M059J (cell line): ENCODE measurements at regions not wholly inside any gene's neighbourhood (a gene's known extent, or its start where the extent isn't known, plus 50 kb on each side); places are given as distances from the start of the nearest gene placed in this dataset.
"Not testable (repeated sequence)": the region's sequence is repeated elsewhere in the genome, so short reads cannot be mapped to it uniquely, and the experiment has no call there.

Experiments used
- DNase-seq: peaks from one replicate; pipeline ENCODE4 v3.0.0-alpha.2; 2012; ENCODE audit warnings: low read depth

GRCh38 chr2:238599549-238600505 lies 173.1 kb downstream of the ASB1 start:
- no peak for DNase-seq

DNA sequence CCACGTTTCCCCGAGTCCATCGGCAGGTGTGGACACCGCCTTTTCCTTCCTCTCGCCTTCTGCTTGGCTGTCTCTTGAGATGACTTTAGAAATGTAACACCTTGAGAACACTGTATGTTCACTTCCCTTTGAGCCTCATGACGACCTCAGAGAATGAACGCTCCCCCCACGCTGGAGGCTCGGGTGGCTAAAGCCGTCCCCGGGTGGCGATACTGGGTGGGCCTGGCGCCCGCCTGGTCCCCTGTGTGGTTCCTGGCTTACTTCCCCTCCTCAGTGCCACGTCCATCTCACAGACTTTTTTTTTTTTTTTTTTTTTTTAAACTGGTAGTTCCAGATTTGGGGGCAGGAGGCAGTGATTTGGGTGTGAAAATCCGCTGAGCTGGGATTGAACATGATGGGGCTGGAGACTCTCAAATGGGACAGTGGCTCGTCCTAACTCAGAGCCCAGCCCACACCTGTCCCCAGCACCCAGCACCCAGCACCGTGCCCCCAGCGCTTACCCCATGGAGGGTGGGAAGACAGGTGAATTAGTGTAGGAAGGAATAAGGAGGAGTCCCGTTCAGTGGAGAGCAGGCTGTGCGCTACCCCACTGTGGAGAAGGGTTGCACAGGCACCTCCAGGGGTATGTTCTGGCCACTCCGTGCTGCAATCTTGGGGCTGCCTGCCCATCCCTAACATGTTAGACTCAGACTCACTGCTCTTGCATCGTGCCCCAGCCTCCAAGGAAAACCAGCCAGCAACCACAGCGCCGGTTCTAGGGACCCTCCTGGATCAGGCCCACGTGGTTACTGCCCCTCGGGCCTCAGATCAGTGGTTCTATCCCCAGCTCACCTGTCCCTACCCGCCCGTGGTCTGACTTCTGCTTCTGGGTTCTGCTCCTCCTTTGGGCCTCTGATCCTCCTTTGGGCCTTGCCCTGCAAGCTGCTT lies 174.0 kb downstream of the ASB1 start:
- DNase-seq, result no peak

- peak; percentile 45 for DNase-seq
Measured at GRCh38 chr2:238601433-238602222, 174.9 kb downstream of the ASB1 start.

GRCh38 chr2:238602223-238602960 lies 175.7 kb downstream of the ASB1 start:
- DNase-seq, result peak; percentile 9

- no peak for DNase-seq
Measured at GRCh38 chr2:238603596-238603995, 176.9 kb downstream of the ASB1 start.

- no peak for DNase-seq
Measured at GRCh38 chr2:238606311-238606710, 179.6 kb downstream of the ASB1 start.

DNA sequence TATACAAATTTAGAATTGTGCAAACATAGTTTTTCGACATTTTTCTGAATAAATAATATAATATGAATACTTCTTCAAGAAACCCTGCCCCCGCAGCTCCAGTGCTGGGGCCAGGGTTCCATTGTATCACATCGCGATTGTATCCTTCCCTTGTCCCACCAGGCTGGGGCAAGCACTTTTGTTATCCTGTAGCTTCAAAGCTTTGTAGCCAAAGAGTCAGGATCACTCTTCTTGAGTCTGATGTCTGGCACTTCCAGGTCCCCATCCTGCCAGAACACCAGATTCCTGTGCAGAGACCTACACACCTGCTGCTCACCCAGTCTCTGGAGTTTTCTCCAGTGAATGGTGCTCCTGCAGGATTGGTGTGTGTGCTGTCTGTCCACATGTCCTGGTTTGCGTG lies 186.9 kb downstream of the ASB1 start:
- DNase-seq, result no peak

DNA sequence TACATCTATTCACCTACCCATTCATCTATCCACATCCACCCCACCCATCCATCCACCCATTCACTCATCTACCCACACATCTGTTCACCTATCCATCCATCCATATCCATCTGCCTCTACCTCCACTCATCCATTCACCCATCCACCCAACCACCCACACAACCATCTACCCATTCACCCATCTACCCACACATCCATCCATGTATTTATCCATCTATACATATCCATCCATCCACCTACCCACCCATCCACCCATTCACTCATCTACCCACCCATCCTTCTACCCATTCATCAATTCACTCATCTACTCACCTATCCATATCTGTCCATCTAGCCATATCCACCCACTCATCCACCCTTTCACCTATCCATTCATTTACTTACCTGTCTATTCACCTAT lies 187.6 kb downstream of the ASB1 start:
- DNase-seq, result no peak

DNA sequence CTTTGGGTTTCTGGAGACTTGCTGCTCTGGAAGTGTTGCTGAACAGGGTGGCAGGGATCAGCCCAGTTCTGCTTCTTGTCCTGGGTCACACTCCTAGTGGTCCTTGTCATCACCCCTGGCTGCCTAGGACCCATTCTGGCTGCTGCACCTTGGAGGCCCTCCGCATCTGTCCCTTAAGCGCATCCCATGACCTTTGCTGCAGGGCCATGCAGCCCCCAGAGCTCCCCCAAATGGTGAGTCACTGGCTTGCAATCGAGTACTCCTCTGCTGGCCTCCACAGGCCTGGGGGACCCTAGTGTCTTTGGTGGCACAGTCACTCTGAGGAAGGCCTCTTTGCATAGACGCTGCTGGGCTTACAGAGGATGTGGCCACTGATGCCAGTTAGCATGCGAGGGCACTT lies 188.5 kb downstream of the ASB1 start:
- DNase-seq, result no peak

DNA sequence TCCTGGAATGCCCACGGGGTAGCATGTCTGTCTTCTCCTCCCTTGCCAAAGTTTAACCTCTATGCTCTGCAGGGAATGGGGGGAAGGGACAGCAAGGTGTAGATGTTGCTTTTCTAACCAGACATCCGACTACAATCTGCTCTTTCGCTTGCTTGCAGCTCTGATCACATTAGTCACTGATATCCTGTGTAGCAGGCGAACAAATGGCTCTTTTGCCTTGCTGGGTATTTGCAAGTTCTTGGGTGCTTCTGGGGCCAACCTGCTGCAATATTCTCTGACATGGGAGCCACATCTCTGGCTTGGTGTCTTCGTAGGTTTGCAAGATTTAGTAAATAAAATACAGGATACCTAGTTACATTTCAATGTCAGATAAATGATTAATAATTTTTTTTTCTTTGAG lies 190.0 kb downstream of the ASB1 start:
- DNase-seq, result no peak

DNA sequence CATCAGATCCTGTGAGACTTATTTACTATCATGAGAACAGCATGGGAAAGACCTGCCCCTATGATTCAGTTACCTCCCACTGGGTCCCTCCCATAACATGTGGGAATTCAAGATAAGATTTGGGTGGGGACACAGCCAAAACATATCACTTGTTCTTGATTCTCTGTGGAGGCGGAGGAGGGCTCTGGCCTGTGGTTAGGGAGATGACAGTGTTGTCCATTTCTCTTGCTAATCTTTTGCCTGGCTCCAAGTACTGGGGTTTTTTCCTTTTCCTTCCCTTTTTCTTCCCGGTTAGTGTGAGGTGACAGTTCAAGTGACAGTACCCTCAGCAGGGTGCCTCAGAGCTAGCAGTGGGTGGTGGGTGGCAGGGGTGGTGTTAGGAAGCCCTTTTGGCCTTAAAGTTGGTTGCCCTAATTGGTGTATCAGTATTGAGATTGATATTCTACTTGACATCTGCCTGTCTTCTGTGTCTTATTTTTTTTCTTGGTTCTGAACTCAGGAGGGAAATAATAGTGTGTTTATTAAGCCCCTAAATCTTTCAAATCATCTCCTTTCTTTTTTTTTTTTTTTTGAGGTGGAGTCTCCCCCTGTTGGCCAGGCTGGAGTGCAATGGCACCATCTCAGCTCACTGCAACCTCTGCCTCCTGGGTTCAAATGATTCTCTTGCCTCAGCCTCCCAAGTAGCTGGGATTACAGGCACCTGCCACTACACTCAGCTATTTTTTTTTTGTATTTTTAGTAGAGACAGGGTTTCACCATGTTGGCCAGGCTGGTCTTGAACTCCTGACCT lies 192.0 kb downstream of the ASB1 start:
- not testable (repeated sequence) for DNase-seq

GRCh38 chr2:238627899-238628298 lies 201.2 kb downstream of the ASB1 start:
- no peak for DNase-seq

GRCh38 chr2:238629064-238629463 lies 202.3 kb downstream of the ASB1 start:
- no peak for DNase-seq

DNA sequence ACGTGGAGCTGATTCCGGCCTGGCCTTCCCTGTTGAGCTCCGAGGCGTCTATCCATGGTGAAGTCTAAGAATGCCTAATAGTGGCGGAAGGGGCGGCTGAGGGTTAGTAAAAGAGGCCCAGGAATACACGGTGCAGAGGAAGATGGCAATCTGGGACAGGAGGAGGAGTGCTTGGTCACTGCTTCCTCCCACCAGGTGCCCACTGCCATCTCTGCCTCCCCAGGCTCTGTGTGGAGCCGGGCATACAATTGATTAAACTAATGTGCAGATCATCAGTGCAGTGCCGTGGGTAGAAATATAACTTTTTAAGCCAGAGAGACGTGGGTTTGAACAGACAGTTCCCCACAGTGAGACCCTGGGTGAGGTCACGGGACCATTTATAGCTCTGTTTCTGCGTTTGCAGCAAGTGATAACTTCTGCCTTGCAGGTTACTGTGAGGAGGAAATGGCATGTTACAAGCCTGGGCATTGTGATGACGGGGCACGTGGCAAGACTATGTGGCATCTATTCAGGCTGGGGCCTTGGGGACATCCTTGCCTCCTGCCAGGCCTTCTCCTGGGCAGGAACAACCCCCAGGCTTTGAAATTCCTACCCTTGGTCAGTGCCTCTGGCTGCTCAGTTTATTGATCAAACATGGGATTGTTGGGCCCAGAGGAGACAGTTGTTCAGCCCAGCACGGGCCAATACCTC lies 204.9 kb downstream of the ASB1 start:
- no peak for DNase-seq

DNA sequence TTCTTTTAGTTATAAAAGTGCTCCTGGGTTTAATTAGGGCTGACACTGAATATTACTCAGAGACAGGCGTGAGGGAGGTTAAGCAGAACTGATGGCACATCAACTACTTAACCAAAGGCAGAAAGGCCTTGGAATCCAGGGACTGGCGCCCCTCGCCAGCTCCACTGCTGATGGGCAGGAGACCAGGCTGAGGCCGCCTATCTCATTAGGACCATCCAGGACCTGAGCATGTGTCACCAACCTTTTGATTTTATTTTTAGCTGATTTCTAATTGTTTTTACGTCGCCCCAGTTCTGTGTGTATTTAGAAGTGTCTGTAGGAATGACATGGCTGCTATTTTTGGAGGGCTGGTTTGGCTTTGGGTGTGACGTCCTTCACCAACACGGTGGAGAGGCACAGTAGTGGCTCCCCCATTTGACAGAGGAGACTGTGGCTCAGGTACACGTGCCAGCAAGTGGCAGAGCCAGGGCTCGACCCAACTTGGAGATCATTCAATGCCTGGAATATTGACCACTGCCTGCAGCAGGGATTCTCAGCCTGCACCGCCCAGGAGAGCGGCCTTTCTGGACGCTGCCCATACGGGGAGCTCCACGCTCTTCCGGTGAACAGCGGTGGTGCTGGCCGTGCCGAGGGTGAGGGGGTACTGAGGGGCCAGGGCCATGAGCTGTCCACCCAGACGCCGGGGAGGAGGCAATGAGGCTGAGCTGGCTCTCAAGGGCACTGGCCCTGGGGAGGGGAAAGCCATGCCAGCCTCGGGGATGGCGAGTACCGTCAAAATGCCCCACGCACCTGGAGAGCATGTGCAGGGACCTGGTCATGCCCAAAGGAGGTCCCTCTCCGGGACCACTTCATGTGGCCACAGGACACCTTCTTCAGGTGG lies 205.7 kb downstream of the ASB1 start:
- DNase-seq, result no peak

DNA sequence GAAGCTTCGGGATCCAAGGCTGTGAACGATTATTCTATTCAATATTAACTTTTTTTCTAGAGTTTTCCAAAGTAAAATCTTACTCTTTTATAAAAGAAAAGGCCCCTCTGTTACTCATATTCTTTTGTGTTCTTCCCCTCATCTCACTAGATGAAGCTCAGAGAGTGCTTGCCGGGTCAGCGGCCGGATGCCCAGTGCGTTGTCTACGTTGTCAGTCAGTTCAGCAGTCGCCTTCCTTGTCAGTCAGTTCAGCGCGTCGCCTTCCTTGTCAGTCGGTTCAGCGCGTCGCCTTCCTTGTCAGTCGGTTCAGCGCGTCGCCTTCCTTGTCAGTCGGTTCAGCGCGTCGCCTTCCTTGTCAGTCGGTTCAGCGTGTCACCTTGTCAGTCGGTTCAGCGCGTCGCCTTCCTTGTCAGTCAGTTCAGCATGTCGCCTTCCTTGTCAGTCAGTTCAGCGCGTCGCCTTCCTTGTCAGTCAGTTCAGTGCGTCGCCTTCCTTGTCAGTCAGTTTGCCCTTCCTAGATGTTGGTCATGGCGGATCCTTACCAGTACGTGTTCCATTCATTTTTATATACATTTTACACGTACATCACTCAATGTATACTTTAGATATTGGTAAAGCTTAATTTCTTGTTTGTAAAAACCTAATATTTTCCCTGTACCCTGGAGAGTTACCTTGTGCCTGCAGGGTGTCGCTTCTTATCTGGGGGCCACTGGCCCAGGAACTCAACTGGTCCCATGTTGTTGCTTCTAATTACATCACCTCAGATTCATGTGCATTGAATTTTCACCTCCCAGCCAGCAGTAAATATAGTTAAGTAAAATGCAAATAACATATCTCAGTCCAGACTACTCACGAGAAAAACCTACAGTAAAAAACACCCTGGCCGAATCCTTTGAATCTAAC lies 206.9 kb downstream of the ASB1 start:
- DNase-seq, result no peak

DNA sequence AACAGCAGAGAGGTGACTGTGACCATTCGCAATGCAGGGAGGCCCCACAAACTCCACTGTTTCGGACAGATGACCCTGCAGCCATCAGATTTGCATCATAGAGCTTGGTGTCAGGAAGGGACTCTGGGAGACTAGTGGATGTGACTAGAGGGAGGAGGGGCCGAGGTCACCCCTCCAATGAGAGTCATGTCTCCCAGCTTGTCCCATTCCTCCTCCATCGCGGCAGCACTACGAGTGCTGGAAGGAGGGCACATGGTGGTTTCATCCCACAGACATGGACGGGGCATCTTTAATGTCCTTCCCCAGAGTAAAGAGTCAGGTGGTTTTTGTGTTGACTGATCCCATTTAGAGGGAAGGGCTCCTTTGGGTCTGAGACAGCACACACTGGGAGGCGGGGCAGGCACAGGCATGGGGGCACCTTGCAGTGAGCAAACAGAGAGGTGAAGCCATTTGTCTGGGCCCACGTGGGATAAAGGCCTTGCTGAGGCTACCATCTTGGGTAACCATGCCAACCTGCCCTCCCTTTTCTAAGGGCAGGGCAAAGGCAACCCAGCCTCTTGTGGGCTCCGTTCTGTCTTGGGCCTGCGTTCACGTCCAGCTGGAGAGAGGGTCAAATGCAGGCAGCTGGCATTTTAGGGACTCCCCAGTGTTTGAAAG lies 208.1 kb downstream of the ASB1 start:
- no peak for DNase-seq
